K562 (cell line): ENCODE measurements at regions not wholly inside any gene's neighbourhood (a gene's known extent, or its start where the extent isn't known, plus 50 kb on each side); places are given as distances from the start of the nearest gene placed in this dataset.

Experiments
- ATAC-seq: fragments of 200-7000 bp; cut with Tn5 transposase; 3 replicates; pipeline ENCODE4 v1.9.1; 2020; ENCODE audit warnings: moderate library complexity
- BruUV-seq: library from RNA; stranded (reverse); fragments of 400-500 nt; replicated peaks from 2 replicates; lab custom pipeline; 2021; lab: Mats Ljungman, UMichigan
- CTCF ChIA-PET: fragments of 300-600 bp; formaldehyde crosslinking; extraction: SDS; loops from one replicate; lab custom pipeline; 2021; ENCODE audit warnings: low intra/inter-chr PET ratio; lab: Yijun Ruan, JAX
- POLR2A ChIA-PET: fragments of 300-600, 350-650 bp; sonication (Branson Sonifier 250); formaldehyde crosslinking; extraction: SDS; loops from one replicate; lab custom pipeline; 2021; ENCODE audit warnings: antibody characterized with exemption, inconsistent platforms; lab: Yijun Ruan, JAX
- DNase-seq, 4 experiments: peaks; one replicate each; pipeline versions ENCODE4 v3.0.0 to v3.0.0-alpha.2; 2011 to 2018; ENCODE audit warnings: low spot score in 3 of 4, mixed read lengths in 3 of 4; ENCODE audit errors: extremely low read depth in 1 of 4
- FAIRE-seq: peaks from 2 replicates; lab custom pipeline; 2011; peaks lifted over from hg19 to GRCh38; lab: Jason Lieb, UNC
- H2AFZ ChIP-seq: 2 replicates; pipeline ENCODE4 v1.6.0; 2011; ENCODE audit warnings: low read depth, low read length, control low read depth, inconsistent platforms
- H3K27ac ChIP-seq: fragments of 200-600 bp; 3 replicates; pipeline ENCODE4 v1.8.0; 2011; ENCODE audit warnings: low read depth, mild to moderate bottlenecking, control low read depth, inconsistent platforms, low read length, moderate library complexity, mixed read lengths; ENCODE audit errors: extremely low read depth
- H3K27me3 ChIP-seq, 2 experiments: fragments of 300-600 bp in 1 of 2; 2 replicates in 1 of 2; 3 replicates in 1 of 2; pipeline versions ENCODE4 v1.6.0 to v1.8.0; 2011; ENCODE audit warnings: inconsistent platforms in 2 of 2, low read length in 2 of 2, mild to moderate bottlenecking in 1 of 2, mixed read lengths in 1 of 2, moderate library complexity in 1 of 2; ENCODE audit not compliant: control insufficient read depth in 2 of 2, insufficient read depth in 2 of 2
- H3K36me3 ChIP-seq: fragments of 300-600 bp; 3 replicates; pipeline ENCODE4 v1.8.0; 2011; ENCODE audit warnings: mild to moderate bottlenecking, low read length, inconsistent platforms; ENCODE audit not compliant: control insufficient read depth, insufficient read depth
- H3K4me1 ChIP-seq, 2 experiments: fragments of 200-600 bp in 1 of 2; replicated peaks in 1 of 2; 2 replicates in 1 of 2; 3 replicates in 1 of 2; pipeline versions ENCODE4 v1.5.1 to v1.8.0; 2011; ENCODE audit warnings: inconsistent platforms in 2 of 2, low read length in 2 of 2, mild to moderate bottlenecking in 1 of 2, mixed read lengths in 1 of 2, moderate library complexity in 1 of 2; ENCODE audit not compliant: control insufficient read depth in 2 of 2, insufficient read depth in 2 of 2
- H3K4me2 ChIP-seq: 2 replicates; pipeline ENCODE4 v1.6.1; 2011; ENCODE audit warnings: low read length, control low read depth, inconsistent platforms, mixed read lengths; ENCODE audit not compliant: insufficient read depth
- H3K4me3 ChIP-seq: fragments of 200-600 bp; sonication (generic), shearing (Covaris generic); 2 replicates; pipeline ENCODE4 v1.5.1; 2016; ENCODE audit warnings: control low read depth, inconsistent platforms
- H3K79me2 ChIP-seq: fragments of 200-600 bp; 3 replicates; pipeline ENCODE4 v1.8.0; 2011; ENCODE audit warnings: low read length, inconsistent platforms; ENCODE audit not compliant: control insufficient read depth, insufficient read depth
- H3K9ac ChIP-seq, 2 experiments: 2 replicates each; pipeline versions ENCODE4 v1.6.0 to v1.6.1; 2011; ENCODE audit warnings: low read depth in 2 of 2, low read length in 2 of 2, control low read depth in 1 of 2, inconsistent platforms in 1 of 2, mild to moderate bottlenecking in 1 of 2, mixed read lengths in 1 of 2; ENCODE audit not compliant: insufficient read depth in 1 of 2
- H3K9me1 ChIP-seq: one replicate; pipeline ENCODE4 v1.6.0; 2011; ENCODE audit warnings: inconsistent platforms, mild to moderate bottlenecking, low read length, moderate library complexity; ENCODE audit not compliant: control insufficient read depth, insufficient read depth
- H3K9me3 ChIP-seq: replicated peaks from 2 replicates; pipeline ENCODE4 v1.5.1; 2011; ENCODE audit warnings: low read depth, low read length, inconsistent platforms; ENCODE audit not compliant: control insufficient read depth, insufficient read depth
- H4K20me1 ChIP-seq: replicated peaks from 2 replicates; pipeline ENCODE4 v1.6.1; 2011; ENCODE audit warnings: low read length, inconsistent platforms, mixed read lengths; ENCODE audit not compliant: control insufficient read depth, insufficient read depth
- HDAC1 ChIP-seq, 2 experiments: fragments of 450-650 bp; IDR thresholded peaks; 2 replicates each; pipeline ENCODE4 v1.6.1; 2016 to 2017; ENCODE audit warnings: inconsistent platforms in 1 of 2, mild to moderate bottlenecking in 1 of 2, moderate library complexity in 1 of 2
- PPARD ChIP-seq: fragments of 250-450 bp; sonication (Bioruptor Pico); IDR thresholded peaks from 2 replicates; pipeline ENCODE4 v1.8.0; 2022; ENCODE audit warnings: inconsistent platforms, mild to moderate bottlenecking, moderate library complexity
- PRDM10 ChIP-seq: fragments of 450-650 bp; IDR thresholded peaks from 2 replicates; pipeline ENCODE4 v1.6.1; 2018; ENCODE audit not compliant: partially characterized antibody
- WGBS: fragments of 100-300 bp; shearing (Covaris generic); methylation state at CpG from one replicate; pipeline ENCODE4 v1.1.6; 2016; ENCODE audit warnings: low coverage, mixed read lengths; ENCODE audit not compliant: insufficient coverage; ENCODE audit errors: missing lambda C conversion rate; 5-methylcytosine and 5-hydroxymethylcytosine counted together
- in situ Hi-C: fragments of 300-500 bp; cut with MboI; formaldehyde crosslinking; loops from 4 replicates; pipeline ENCODE4 v1.15.0; 2018; ENCODE audit warnings: inconsistent platforms, mixed read lengths
- intact Hi-C: fragments of 100-400 bp; cut with micrococcal nuclease; formaldehyde crosslinking; loops from 2 replicates; pipeline ENCODE4 v1.14.2; 2022

- H3K36me3 ChIP-seq: no peaks in the 10 kb centered on the region
- DNase-seq: no peak
- H3K27me3 ChIP-seq: no peaks in the 10 kb centered on the region
- TF ChIP-seq PPARD (CRISPR knock-in tag) (no peak), PRDM10 (no peak), HDAC1 (IDR thresholded peaks at IDR 0.05) (no peak)
- TF ChIP-seq, all 486 proteins: peak for 0
- FAIRE-seq (no peak), ATAC-seq (no peak)
- peaks cover 4% of the 10 kb centered on the region; the same call in 1 of the 2 replicates for H3K9me3 ChIP-seq
- no peak overlapping the region for H3K4me3 ChIP-seq
- ChIA-PET POLR2A (no interaction called here), CTCF (no interaction called here)
- no peak overlapping the region for H3K27ac ChIP-seq
- H3K9me1 ChIP-seq: no peaks in the 10 kb centered on the region
- H4K20me1 ChIP-seq: no peaks in the 10 kb centered on the region
- in situ Hi-C loops (no loop called here), intact Hi-C loops (no loop called here)
- H3K79me2 ChIP-seq: no peaks in the 10 kb centered on the region
- no peak overlapping the region for H3K9ac ChIP-seq
- WGBS: 23% methylated on average over 6 of the region's 9 CpGs
- no peak overlapping the region for H3K4me2 ChIP-seq
- no TSS peak for BruUV-seq
- no peak overlapping the region for H2AFZ ChIP-seq
- no peaks in the 10 kb centered on the region for H3K4me1 ChIP-seq
These were observed 269.0 kb downstream of the DCDC2C start for GRCh38 chr2:3972377-3972776.
